IMR-90 (cell line): ENCODE measurements at regions not wholly inside any gene's neighbourhood (a gene's known extent, or its start where the extent isn't known, plus 50 kb on each side); places are given as distances from the start of the nearest gene placed in this dataset.

Experiments used
- ATAC-seq: fragments of 200-7000 bp; cut with Tn5 transposase; 2 replicates; pipeline ENCODE4 v1.9.1; 2020; ENCODE audit warnings: low read depth, mild to moderate bottlenecking, moderate library complexity
- BruUV-seq: library from RNA; stranded (reverse); fragments of 400-500 nt; replicated peaks from 2 replicates; lab custom pipeline; 2021; lab: Mats Ljungman, UMichigan
- CTCF ChIA-PET: fragments of 300-600 bp; formaldehyde crosslinking; extraction: SDS; loops from one replicate; lab custom pipeline; 2021; ENCODE audit warnings: antibody characterized with exemption; lab: Yijun Ruan, JAX
- POLR2A ChIA-PET: fragments of 300-600 bp; sonication (Branson Sonifier 250); formaldehyde crosslinking; loops from one replicate; lab custom pipeline; 2022; ENCODE audit warnings: antibody characterized with exemption; ENCODE audit not compliant: unreplicated experiment; lab: Charles Lee
- DNase-seq: peaks from one replicate; pipeline ENCODE4 v3.0.0; 2013
- H2AFZ ChIP-seq: replicated peaks from 2 replicates; pipeline ENCODE3; 2013; ENCODE audit warnings: low read length, mild to moderate bottlenecking; ENCODE audit not compliant: poor library complexity
- H2AK5ac ChIP-seq: 2 replicates; pipeline ENCODE4 v1.6.1; 2013; ENCODE audit warnings: low read depth, low read length, inconsistent platforms
- H2AK9ac ChIP-seq: replicated peaks from 2 replicates; pipeline ENCODE3; 2013; ENCODE audit warnings: mild to moderate bottlenecking, low read depth, low read length, moderate library complexity; ENCODE audit not compliant: poor library complexity
- H2BK120ac ChIP-seq: 2 replicates; pipeline ENCODE4 v1.6.1; 2013; ENCODE audit warnings: low read depth, low read length, inconsistent platforms
- H2BK15ac ChIP-seq: 3 replicates; pipeline ENCODE4 v1.6.1; 2013; ENCODE audit warnings: low read depth, low read length, inconsistent platforms
- H2BK20ac ChIP-seq: 2 replicates; pipeline ENCODE4 v1.6.1; 2013; ENCODE audit warnings: low read depth, mild to moderate bottlenecking, inconsistent platforms, low read length, moderate library complexity
- H2BK5ac ChIP-seq: 2 replicates; pipeline ENCODE4 v1.6.1; 2013; ENCODE audit warnings: mild to moderate bottlenecking, low read depth, low read length, inconsistent platforms; ENCODE audit not compliant: poor library complexity, severe bottlenecking
- H3K14ac ChIP-seq: replicated peaks from 2 replicates; pipeline ENCODE4 v1.6.1; 2013; ENCODE audit warnings: low read depth, low read length, inconsistent platforms
- H3K18ac ChIP-seq: 2 replicates; pipeline ENCODE4 v1.6.1; 2013; ENCODE audit warnings: low read depth, low read length, control low read depth
- H3K23ac ChIP-seq: 2 replicates; pipeline ENCODE4 v1.6.1; 2013; ENCODE audit warnings: low read depth, low read length, inconsistent platforms
- H3K27ac ChIP-seq: 2 replicates; pipeline ENCODE4 v1.5.1; 2013; ENCODE audit warnings: mild to moderate bottlenecking, control low read depth, low read length; ENCODE audit not compliant: insufficient read depth
- H3K27me3 ChIP-seq: 2 replicates; pipeline ENCODE4 v1.6.1; 2013; ENCODE audit warnings: low read length; ENCODE audit not compliant: control insufficient read depth, insufficient read depth
- H3K36me3 ChIP-seq: 2 replicates; pipeline ENCODE4 v1.6.1; 2013; ENCODE audit warnings: low read length, mixed read lengths; ENCODE audit not compliant: control insufficient read depth, insufficient read depth
- H3K4ac ChIP-seq: 2 replicates; pipeline ENCODE4 v1.6.1; 2013; ENCODE audit warnings: low read depth, low read length, inconsistent platforms
- H3K4me1 ChIP-seq: 2 replicates; pipeline ENCODE4 v1.6.1; 2013; ENCODE audit warnings: low read length, mixed read lengths; ENCODE audit not compliant: control insufficient read depth, insufficient read depth
- H3K4me2 ChIP-seq: 2 replicates; pipeline ENCODE4 v1.6.1; 2013; ENCODE audit warnings: low read depth, mild to moderate bottlenecking, control low read depth, low read length, moderate library complexity
- H3K4me3 ChIP-seq: 2 replicates; pipeline ENCODE4 v1.5.1; 2013; ENCODE audit warnings: low read depth, mild to moderate bottlenecking, control low read depth, low read length, moderate library complexity; ENCODE audit not compliant: insufficient read depth
- H3K56ac ChIP-seq: 2 replicates; pipeline ENCODE4 v1.6.1; 2013; ENCODE audit warnings: low read length, inconsistent platforms; ENCODE audit not compliant: insufficient read depth; ENCODE audit errors: extremely low read depth
- H3K79me1 ChIP-seq, 2 experiments: 2 replicates each; pipeline ENCODE4 v1.6.1; 2013; ENCODE audit warnings: low read length in 2 of 2, inconsistent platforms in 1 of 2, low read depth in 1 of 2
- H3K9ac ChIP-seq: 2 replicates; pipeline ENCODE4 v1.6.1; 2013; ENCODE audit warnings: low read depth, low read length, control low read depth
- H3K9me1 ChIP-seq: 2 replicates; pipeline ENCODE4 v1.6.1; 2013; ENCODE audit warnings: low read length, inconsistent platforms; ENCODE audit not compliant: insufficient read depth
- H3K9me3 ChIP-seq: 2 replicates; pipeline ENCODE4 v1.6.1; 2013; ENCODE audit warnings: low read length; ENCODE audit not compliant: control insufficient read depth, insufficient read depth
- H4K20me1 ChIP-seq: 2 replicates; pipeline ENCODE4 v1.6.1; 2013; ENCODE audit warnings: low read length, inconsistent platforms; ENCODE audit not compliant: insufficient read depth
- H4K5ac ChIP-seq: 2 replicates; pipeline ENCODE4 v1.6.1; 2013; ENCODE audit warnings: mild to moderate bottlenecking, low read depth, low read length, control low read depth
- H4K8ac ChIP-seq, 2 experiments: 2 replicates each; pipeline ENCODE4 v1.6.1; 2013; ENCODE audit warnings: low read depth in 2 of 2, low read length in 2 of 2, control low read depth in 1 of 2, inconsistent platforms in 1 of 2
- H4K91ac ChIP-seq: 2 replicates; pipeline ENCODE4 v1.6.1; 2013; ENCODE audit warnings: low read depth, low read length, inconsistent platforms; ENCODE audit not compliant: insufficient read depth
- BHLHE40 ChIP-seq: fragments of 150-350 bp; IDR thresholded peaks from 2 replicates; pipeline ENCODE4 v1.6.1; 2016; ENCODE audit warnings: mild to moderate bottlenecking, low read depth, low read length
- CEBPB ChIP-seq: IDR thresholded peaks from 2 replicates; pipeline ENCODE4 v1.6.1; 2012; ENCODE audit warnings: low read depth, low read length, improper control_type of control experiment
- CHD1 ChIP-seq: IDR thresholded peaks from 2 replicates; pipeline ENCODE4 v1.6.1; 2012; ENCODE audit warnings: low read depth, low read length, improper control_type of control experiment
- CTCF ChIP-seq: conservative IDR thresholded peaks from 2 replicates; pipeline ENCODE4 v1.5.1; 2012; ENCODE audit warnings: mild to moderate bottlenecking, low read depth, low read length, improper control_type of control experiment
- ELK1 ChIP-seq: fragments of 150-350 bp; IDR thresholded peaks from 2 replicates; pipeline ENCODE4 v1.6.1; 2016; ENCODE audit warnings: low read depth, mild to moderate bottlenecking, low read length, moderate library complexity, borderline replicate concordance
- FOS ChIP-seq: fragments of 150-350 bp; IDR thresholded peaks from 2 replicates; pipeline ENCODE4 v1.6.1; 2016; ENCODE audit warnings: low read depth, low read length
- MAFK ChIP-seq: IDR thresholded peaks from 2 replicates; pipeline ENCODE4 v1.6.1; 2012; ENCODE audit warnings: low read depth, low read length, improper control_type of control experiment
- MAZ ChIP-seq: IDR thresholded peaks from 2 replicates; pipeline ENCODE4 v1.6.1; 2012; ENCODE audit warnings: low read depth, mild to moderate bottlenecking, low read length, improper control_type of control experiment, moderate library complexity, borderline replicate concordance
- MXI1 ChIP-seq: IDR thresholded peaks from 2 replicates; pipeline ENCODE4 v1.6.1; 2012; ENCODE audit warnings: low read depth, mild to moderate bottlenecking, low read length, moderate library complexity, borderline replicate concordance
- NFE2L2 ChIP-seq: fragments of 150-350 bp; IDR thresholded peaks from 2 replicates; pipeline ENCODE4 v1.6.1; 2016; ENCODE audit warnings: low read depth, mild to moderate bottlenecking, low read length
- POLR2A ChIP-seq: IDR thresholded peaks from 2 replicates; pipeline ENCODE4 v1.6.1; 2012; ENCODE audit warnings: mild to moderate bottlenecking, low read depth, low read length
- RAD21 ChIP-seq: IDR thresholded peaks from 2 replicates; pipeline ENCODE4 v1.6.1; 2012; ENCODE audit warnings: low read length, improper control_type of control experiment
- RCOR1 ChIP-seq: IDR thresholded peaks from 2 replicates; pipeline ENCODE4 v1.6.1; 2012; ENCODE audit warnings: mild to moderate bottlenecking, low read length, improper control_type of control experiment; ENCODE audit not compliant: insufficient replicate concordance
- RFX5 ChIP-seq: IDR thresholded peaks from 2 replicates; pipeline ENCODE4 v1.8.0; 2012; ENCODE audit warnings: low read depth, mild to moderate bottlenecking, low read length, moderate library complexity
- SMC3 ChIP-seq: fragments of 150-350 bp; IDR thresholded peaks from 2 replicates; pipeline ENCODE4 v1.6.1; 2016; ENCODE audit warnings: low read depth, mild to moderate bottlenecking, antibody characterized with exemption, low read length, moderate library complexity
- USF2 ChIP-seq: fragments of 150-350 bp; IDR thresholded peaks from 2 replicates; pipeline ENCODE4 v1.6.1; 2017; ENCODE audit warnings: mild to moderate bottlenecking, antibody characterized with exemption, low read length, low read depth
- WGBS, 2 experiments: methylation state at CpG; one replicate each; pipeline versions ENCODE4 v1.1.5 to v1.1.7; 2013; ENCODE audit warnings: missing lambda C conversion rate in 2 of 2; ENCODE audit not compliant: insufficient read length in 1 of 2; ENCODE audit errors: extremely low coverage in 2 of 2; 5-methylcytosine and 5-hydroxymethylcytosine counted together
- dilution Hi-C: fragments of 300-500 bp; cut with HindIII; formaldehyde crosslinking; loops from one replicate; pipeline ENCODE4 v1.14.3; 2018; ENCODE audit warnings: low sequenced_read_pairs; ENCODE audit not compliant: unreplicated experiment
- in situ Hi-C: fragments of 300-500 bp; cut with MboI; formaldehyde crosslinking; loops from 3 replicates; pipeline ENCODE4 v1.14.3; 2019; ENCODE audit warnings: low sequenced_read_pairs, inconsistent platforms, mixed read lengths
- intact Hi-C: fragments of 100-400 bp; cut with micrococcal nuclease; formaldehyde crosslinking; loops from 2 replicates; pipeline ENCODE4 v1.10.0; 2022

- H3K27me3 ChIP-seq: peaks cover 2% of the 10 kb centered on the region; the same call in 1 of the 2 replicates
- TF ChIP-seq MXI1 (no peak), MAZ (no peak), RFX5 (no peak), CEBPB (no peak), CTCF (no peak), RAD21 (no peak), MAFK (no peak), BHLHE40 (no peak), FOS (no peak), NFE2L2 (no peak), POLR2A (no peak), ELK1 (no peak), CHD1 (no peak), RCOR1 (no peak), USF2 (no peak), SMC3 (no peak)
- 0% methylated on average over 1 of the region's 2 CpGs; no CpG with 5 or more reads in 1 of the 2 experiments for WGBS, 2 experiments
- no peak overlapping the region for H3K27ac ChIP-seq
- in situ Hi-C loops (no loop called here), intact Hi-C loops (no loop called here), dilution Hi-C loops (no loop called here)
- no peaks in the 10 kb centered on the region for H3K79me1 ChIP-seq
- H4K8ac ChIP-seq: no peak overlapping the region
- H2AK9ac ChIP-seq: no peak overlapping the region
- H2BK5ac ChIP-seq: no peak overlapping the region
- H3K23ac ChIP-seq: no peak overlapping the region
- H2BK20ac ChIP-seq: no peak overlapping the region
- H3K4me2 ChIP-seq: no peak overlapping the region
- DNase-seq (no peak), ATAC-seq (no peak)
- H3K14ac ChIP-seq: no peak overlapping the region
- POLR2A ChIA-PET: no interaction called here
- no peak overlapping the region for H3K4ac ChIP-seq
- no peak overlapping the region for H3K9ac ChIP-seq
- no TSS peak for BruUV-seq
- H4K91ac ChIP-seq: no peak overlapping the region
- H3K36me3 ChIP-seq: no peaks in the 10 kb centered on the region
- no peak overlapping the region for H3K4me3 ChIP-seq
- no peak overlapping the region for H2BK15ac ChIP-seq
- no peak overlapping the region for H4K5ac ChIP-seq
- no peaks in the 10 kb centered on the region for H3K9me1 ChIP-seq
- H3K4me1 ChIP-seq: no peaks in the 10 kb centered on the region
- H2BK120ac ChIP-seq: no peak overlapping the region
- H3K18ac ChIP-seq: no peak overlapping the region
- H2AK5ac ChIP-seq: no peak overlapping the region
- no peak overlapping the region for H3K56ac ChIP-seq
- no peaks in the 10 kb centered on the region for H4K20me1 ChIP-seq
- CTCF ChIA-PET: no interaction called here
- H3K9me3 ChIP-seq: no peaks in the 10 kb centered on the region
- no peak overlapping the region for H2AFZ ChIP-seq
Measured at GRCh38 chr19:33895366-33895765, 98.7 kb downstream of the KCTD15 start.
